NCI-H146 (cell line): ENCODE measurements at regions not wholly inside any gene's neighbourhood (a gene's known extent, or its start where the extent isn't known, plus 50 kb on each side); places are given as distances from the start of the nearest gene placed in this dataset.

ENCODE experiments used
- DNase-seq: peaks from one replicate; lab custom pipeline; 2025; lab: John Stamatoyannopoulos, UW

- no peak for DNase-seq
Observed at GRCh38 chr1:108050911-108051629, 86.1 kb upstream of the VAV3 start.

- DNase-seq = no peak
Observed at GRCh38 chr1:108050158-108050557, 85.2 kb upstream of the VAV3 start.

DNA sequence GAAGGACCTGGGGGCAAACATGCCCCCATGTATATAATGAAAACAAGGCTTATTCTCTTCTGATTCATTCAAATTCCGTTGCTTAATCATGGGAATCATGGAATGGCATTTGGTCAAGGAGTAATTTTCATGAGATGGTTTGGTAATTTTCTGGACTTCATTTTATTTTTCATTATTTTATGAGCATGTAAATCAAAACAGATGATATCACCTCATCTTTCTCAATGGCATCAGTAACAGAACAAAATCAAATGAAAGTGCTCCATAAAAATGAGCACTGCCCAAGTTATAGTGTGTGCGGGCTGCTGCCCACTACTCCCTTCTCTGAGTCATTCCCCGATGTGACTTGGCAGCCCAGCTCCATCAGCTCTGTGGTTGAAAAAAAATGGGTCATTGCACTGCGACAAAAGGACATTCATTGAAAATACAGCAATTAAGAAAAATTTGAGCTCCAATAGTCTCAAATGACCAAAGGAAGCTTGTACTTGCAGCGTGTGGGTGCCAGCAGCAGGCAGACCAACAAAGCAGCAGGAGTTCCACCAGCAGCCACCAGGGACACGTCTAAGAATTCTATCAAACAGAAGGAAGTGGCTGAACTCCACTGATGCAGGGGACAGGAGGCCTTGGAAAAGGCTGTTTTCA, 84.3 kb upstream of the VAV3 start:
- no peak for DNase-seq

DNA sequence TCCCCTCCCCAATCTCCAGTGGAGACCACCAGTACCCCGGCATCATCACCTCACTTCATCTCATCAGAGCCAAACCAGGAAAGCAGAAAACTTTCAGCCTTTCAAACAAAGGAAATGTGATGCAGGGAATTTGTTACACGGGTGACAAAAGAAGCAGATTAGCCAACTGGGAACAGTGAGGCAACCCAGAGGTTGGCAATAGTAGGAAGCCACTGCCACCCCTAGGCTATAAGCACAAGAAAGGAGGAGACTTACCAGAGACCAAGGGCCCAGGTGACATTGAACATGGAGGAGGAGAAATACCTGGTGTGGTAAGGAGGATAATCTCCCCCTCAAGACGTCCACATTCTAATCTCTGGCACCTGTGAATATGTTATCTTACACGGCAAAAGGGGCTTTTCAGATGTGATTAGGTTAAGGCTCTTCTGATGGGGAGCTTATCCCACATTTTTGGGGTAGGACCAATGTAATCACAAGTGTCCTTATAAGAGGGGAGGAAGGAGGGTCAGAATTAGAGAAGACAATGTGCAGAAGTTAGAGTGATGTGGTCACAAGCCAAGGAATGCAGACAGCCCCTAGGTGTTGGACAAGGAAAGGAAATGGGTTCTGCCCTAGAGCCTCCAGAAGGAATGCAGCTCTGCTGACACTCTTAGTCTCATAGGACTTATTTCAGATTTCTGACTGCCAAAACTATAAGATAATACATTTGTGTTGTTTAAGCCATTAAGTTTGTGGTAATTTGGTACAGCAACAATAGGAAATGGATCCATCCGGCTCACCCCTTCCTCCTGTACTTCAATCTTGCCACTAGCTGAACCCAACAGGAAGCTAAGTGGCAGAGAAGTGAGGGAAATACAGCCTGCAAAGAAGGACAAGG, 83.6 kb upstream of the VAV3 start:
- DNase-seq = no peak

DNA sequence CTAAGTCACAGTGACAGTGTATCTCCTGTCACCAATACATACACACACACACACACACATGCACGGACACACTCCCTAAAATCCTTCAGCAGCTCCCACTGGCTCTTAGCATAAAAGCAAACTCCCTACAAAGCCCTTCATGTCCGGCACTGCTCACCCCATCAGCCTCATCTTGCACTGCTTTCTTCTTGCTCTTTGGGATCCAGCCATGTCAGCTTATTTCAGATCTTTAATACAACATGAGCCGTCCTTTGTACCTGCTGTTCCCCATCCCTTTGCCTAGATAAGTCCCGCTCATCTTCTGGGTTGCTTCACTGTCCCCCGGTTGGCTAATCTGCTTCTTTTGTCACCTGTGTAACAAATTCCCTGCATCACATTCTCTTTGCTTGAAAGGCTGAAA, 82.1 kb upstream of the VAV3 start:
- no peak for DNase-seq

- DNase-seq = no peak
Observed at GRCh38 chr1:108046026-108046425, 81.0 kb upstream of the VAV3 start.

GRCh38 chr1:108045460-108045859, 80.5 kb upstream of the VAV3 start:
- DNase-seq = no peak

GRCh38 chr1:108044318-108044717, 79.3 kb upstream of the VAV3 start:
- no peak for DNase-seq

DNA sequence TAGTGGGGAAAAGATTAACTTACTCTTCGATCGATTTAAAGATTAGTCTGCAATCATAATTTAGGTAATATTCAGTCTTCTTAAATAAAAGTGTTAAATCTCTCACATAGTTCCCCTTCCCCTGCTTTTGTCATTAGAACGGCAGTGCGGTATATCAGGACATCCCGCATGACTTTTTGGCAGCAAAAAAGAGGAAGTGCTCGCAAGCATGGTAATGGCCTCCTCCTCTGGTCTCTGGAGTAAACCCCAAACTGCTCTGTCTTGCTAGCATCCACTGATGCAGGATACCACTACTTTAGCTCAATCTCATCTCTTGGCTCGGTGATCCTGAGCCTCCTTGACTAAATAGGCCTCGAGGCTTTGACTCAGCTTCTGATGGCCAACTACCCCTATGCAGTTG, 78.7 kb upstream of the VAV3 start:
- DNase-seq = no peak

DNA sequence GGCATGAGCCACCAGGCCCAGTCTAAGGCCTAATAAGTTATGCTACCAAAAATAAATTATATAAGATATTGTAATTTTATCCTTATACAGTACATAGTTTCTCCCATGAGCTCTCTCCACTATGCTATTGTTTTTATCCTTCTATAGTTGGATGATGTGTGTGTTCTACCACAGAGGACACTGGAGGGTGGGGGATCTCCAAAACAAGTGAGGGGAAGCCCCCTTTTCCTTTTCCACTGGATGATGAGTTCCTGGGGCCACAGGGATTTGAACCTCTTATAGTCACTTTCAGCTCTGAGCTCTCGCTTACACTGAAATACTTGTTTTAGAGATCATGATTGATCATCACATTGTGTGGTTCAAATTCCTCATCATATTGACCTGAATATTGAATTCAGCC, 77.6 kb upstream of the VAV3 start:
- no peak for DNase-seq

- no peak for DNase-seq
Observed at GRCh38 chr1:108041360-108042142, 76.6 kb upstream of the VAV3 start.

- DNase-seq = no peak
Observed at GRCh38 chr1:108038653-108039236, 73.8 kb upstream of the VAV3 start.

DNA sequence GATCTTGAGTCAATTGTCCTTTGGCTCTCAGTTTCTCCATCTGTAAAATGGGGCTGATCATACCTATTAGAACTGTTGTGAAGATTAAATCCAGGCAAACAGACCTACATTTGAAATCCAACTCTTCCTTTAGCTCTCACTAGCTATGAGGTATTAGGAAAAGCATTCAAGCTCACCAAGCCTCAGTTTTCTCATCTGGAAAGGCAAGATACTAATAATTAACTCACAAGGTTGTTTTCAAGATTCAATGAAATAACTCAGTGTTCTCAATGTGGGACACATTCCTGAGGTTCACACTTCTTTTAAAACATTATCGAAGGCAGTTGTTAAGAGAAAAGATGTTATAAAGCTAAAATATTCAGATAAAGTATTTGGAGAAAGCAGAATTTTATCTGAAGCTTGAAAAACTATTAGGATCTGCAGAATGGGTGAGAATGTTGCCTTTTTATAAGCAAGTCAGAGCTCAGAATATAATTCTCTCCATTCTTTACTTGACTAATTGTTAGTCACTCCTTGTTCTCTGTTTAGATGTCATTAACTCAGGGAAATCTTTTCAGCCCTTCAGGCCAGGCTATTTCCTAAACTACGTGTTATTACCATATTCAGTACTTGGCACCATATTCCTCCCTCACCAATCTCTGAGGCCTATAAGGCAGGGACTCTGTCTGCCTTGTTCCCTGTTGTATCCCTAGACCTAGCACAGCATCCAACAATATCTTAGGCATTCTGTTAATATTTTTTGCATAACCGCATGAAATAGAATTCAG, 72.0 kb upstream of the VAV3 start:
- DNase-seq = no peak

GRCh38 chr1:108034396-108034795, 69.4 kb upstream of the VAV3 start:
- DNase-seq = no peak

- DNase-seq = no peak
Observed at GRCh38 chr1:108033550-108033951, 68.6 kb upstream of the VAV3 start.

DNA sequence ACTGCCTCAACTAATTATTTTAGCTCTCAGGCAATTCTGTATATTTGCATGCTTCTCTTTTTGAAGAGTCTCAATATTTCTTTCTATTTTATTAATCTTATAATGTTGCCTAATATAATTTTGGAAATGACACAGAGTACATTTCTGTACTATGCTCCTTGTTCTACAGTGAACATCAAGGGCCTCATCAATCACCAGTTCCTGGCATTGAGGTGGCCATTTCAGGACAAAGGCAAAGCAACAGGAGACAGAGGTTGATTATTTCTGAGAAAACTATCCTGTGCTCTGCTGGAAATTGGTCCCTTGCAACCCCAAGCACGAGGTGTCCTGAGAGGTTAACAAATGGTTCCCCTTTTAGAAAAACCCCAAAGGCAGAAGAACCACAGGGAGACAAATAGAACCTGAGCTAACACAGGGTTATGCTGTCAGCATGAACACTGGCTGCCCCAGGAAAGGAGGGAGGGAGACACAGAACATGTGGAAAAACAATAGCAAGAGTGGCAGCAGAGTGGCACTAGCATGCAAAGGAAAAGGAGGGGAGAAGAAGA, 63.9 kb upstream of the VAV3 start:
- no peak for DNase-seq

- DNase-seq = no peak
Observed at GRCh38 chr1:108027389-108027788, 62.4 kb upstream of the VAV3 start.

GRCh38 chr1:108017698-108018097, 52.7 kb upstream of the VAV3 start:
- DNase-seq = no peak

GRCh38 chr1:108016451-108016920, 51.5 kb upstream of the VAV3 start:
- no peak for DNase-seq
